ENCODE measurements at regions not wholly inside any gene's neighbourhood (a gene's known extent, or its start where the extent isn't known, plus 50 kb on each side); places are given as distances from the start of the nearest gene placed in this dataset.

GRCh38 chr5:141747152-141748141 lies 65.4 kb upstream of the ARAP3 start:
- DNase-seq (ENCODE audit: low read depth) = no peak

DNA sequence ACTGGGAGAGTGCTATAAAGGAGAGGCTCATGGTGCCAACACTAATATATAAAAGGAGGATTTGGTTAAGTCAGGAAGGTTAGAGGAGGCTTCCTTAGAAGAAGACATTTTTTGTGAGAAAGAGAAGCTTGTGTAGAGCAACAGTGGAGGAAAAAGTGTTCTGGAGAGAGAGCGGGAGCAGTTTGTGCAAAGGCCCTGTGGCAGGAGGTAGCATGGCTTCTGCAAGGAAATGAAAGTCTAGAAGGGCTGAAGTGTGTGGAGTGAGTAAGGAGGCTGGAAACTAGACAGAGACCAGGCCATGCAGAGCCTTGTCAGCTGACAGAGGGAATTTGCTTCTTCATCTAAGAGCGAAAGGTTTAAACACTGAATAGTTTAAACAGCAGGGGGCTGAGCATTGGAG lies 64.4 kb upstream of the ARAP3 start:
- no peak for DNase-seq (ENCODE audit: low read depth)

DNA sequence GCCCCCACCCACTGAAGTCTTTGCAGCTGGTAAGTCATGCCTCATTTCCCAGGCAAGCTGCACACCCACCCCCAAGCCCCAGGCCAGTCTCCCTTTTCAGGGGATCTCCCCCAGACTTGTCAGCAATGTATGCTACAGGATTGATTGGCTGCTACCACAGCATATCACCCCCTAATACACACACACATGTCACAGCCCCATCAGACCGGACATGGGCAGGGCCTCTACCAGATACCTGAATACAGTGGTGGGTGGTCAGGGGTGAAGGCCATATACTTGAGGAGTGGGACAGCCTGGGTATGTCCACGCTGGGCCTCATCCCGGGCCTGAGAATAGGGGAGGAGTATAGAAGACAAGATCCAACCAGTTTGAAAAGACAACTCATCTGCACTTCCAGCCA lies 63.4 kb upstream of the ARAP3 start:
- DNase-seq (ENCODE audit: low read depth) = no peak

DNA sequence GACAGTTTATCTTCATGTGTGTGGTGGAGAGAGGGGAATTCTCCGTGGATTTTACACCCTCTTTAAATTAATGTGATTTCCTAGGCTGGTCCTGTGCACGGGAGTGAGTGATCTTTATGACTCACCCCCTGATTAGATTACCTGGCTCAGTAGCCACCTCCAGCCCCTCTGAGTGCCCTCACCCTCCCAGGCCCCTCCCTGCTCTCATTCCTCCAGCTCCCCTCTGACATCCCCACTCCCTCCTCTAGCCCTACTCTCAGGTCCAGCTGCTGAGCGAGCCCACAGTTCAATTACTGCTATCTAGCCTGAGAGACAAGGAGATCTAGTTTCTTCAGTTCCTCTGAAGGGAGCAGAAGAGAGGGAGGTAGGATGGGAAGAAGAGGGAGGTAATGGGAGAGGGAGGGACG lies 61.8 kb upstream of the ARAP3 start:
- no peak for DNase-seq (ENCODE audit: low read depth)

GRCh38 chr5:141742866-141743851 lies 61.1 kb upstream of the ARAP3 start:
- DNase-seq (ENCODE audit: low read depth) = no peak

DNA sequence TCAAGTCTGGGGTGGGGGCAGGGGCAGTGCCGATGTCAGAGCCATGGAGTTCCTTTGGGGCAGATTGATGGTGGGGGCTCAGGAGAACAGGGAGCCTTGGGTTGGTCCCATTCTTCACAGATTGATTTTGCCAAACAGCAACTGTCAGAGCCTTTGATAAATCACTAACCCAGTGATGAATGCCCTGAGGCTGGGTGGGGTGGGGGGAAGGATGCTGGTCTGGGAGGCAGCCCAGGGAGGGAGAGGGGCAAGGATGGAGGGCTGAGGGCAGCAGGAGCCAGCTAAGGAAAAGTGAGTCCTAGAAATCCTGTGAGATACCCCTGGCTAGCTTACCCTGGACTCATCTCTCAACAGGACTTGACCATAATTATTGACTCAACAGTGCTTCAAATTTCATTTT lies 60.1 kb upstream of the ARAP3 start:
- no peak for DNase-seq (ENCODE audit: low read depth)

- no peak for DNase-seq (ENCODE audit: low read depth)
These were observed 58.9 kb upstream of the ARAP3 start for GRCh38 chr5:141740885-141741284.

DNA sequence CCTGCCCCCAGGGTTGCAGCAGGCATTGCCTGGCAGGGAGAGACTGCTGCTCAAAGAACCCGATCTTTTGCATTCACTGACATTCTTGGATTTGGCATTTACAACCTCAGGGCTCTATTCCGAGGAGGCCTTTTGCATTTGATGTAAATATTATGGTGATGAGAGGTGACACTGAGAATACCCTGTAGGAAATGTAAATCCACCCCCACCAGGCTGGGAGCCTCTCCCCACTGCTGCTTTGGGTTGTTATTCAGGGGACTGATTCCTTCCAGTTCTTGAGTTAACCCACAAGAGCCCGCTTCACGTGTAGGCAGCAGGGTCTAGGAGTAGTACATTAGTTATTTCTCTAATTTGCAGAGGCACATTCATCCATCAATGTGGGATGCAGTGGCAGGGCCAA lies 55.5 kb upstream of the ARAP3 start:
- no peak for DNase-seq (ENCODE audit: low read depth)

DNA sequence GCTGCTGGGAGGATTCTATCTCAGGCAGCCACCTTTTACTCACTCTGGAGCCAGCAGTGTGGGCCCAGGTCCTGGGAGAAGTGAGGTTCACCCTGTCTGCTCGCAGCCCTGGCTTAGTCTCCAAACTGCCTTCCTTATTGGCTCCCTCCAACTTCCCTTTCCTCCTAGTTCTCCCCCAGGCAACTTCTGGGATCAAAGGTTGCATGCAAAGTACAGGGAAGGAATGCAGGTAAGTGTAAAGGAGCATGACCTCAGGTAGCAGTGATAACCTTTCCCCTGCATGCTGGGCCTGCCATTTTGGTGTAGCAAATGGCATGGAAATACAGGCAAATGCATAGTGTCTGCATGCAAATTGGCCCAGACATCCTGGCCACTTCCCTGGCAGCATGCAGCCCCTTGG lies 53.8 kb upstream of the ARAP3 start:
- no peak for DNase-seq (ENCODE audit: low read depth)

GRCh38 chr5:141734501-141735229 lies 52.6 kb upstream of the ARAP3 start:
- no peak for DNase-seq (ENCODE audit: low read depth)

- no peak for DNase-seq (ENCODE audit: low read depth)
These were observed 51.2 kb upstream of the ARAP3 start for GRCh38 chr5:141733198-141733597.

- no peak for DNase-seq (ENCODE audit: low read depth)
These were observed 50.4 kb upstream of the ARAP3 start for GRCh38 chr5:141732417-141732816.

Measured in CMK (cell line).